Loucy (cell line): ENCODE measurements at regions not wholly inside any gene's neighbourhood (a gene's known extent, or its start where the extent isn't known, plus 50 kb on each side); places are given as distances from the start of the nearest gene placed in this dataset.
"Not testable (repeated sequence)": the region's sequence is repeated elsewhere in the genome, so short reads cannot be mapped to it uniquely, and the experiment has no call there.

Source experiments
- CTCF ChIP-seq: fragments of 200-600 bp; sonication (generic); conservative IDR thresholded peaks from 2 replicates; pipeline ENCODE4 v1.5.1; 2014; ENCODE audit warnings: mild to moderate bottlenecking, antibody characterized with exemption, low read length
- EZH2phosphoT487 ChIP-seq: fragments of 200-600 bp; IDR thresholded peaks from 2 replicates; pipeline ENCODE4 v1.6.1; 2018; ENCODE audit warnings: antibody characterized with exemption, mild to moderate bottlenecking, moderate library complexity, borderline replicate concordance

- not testable (repeated sequence) for TF ChIP-seq CTCF, EZH2phosphoT487
Observed at GRCh38 chr16:15274796-15275195, 103.3 kb downstream of the NPIPA5 start.
